Upper lobe of right lung (tissue), 1 donor: ENCODE measurements at regions not wholly inside any gene's neighbourhood (a gene's known extent, or its start where the extent isn't known, plus 50 kb on each side); places are given as distances from the start of the nearest gene placed in this dataset.
"Not testable (repeated sequence)": the region's sequence is repeated elsewhere in the genome, so short reads cannot be mapped to it uniquely, and the experiment has no call there.

ENCODE experiments used
- ATAC-seq: fragments of 200-7000 bp; cut with Tn5 transposase; one replicate; pipeline ENCODE4 v1.9.1; 2020; ENCODE audit warnings: mild to moderate bottlenecking, moderate library complexity
- DNase-seq: peaks from one replicate; pipeline ENCODE4 v3.0.0-alpha.2; 2020
- H3K27ac ChIP-seq: fragments of 200-600 bp; one replicate; pipeline ENCODE4 v1.8.0; 2022
- H3K27me3 ChIP-seq: fragments of 200-600 bp; one replicate; pipeline ENCODE4 v1.8.0; 2022; ENCODE audit warnings: mild to moderate bottlenecking
- H3K36me3 ChIP-seq: fragments of 200-600 bp; one replicate; pipeline ENCODE4 v1.8.0; 2022
- H3K4me1 ChIP-seq: fragments of 200-600 bp; one replicate; pipeline ENCODE4 v1.8.0; 2022
- H3K4me3 ChIP-seq: fragments of 200-600 bp; one replicate; pipeline ENCODE4 v1.8.0; 2022; ENCODE audit warnings: mild to moderate bottlenecking
- H3K9me3 ChIP-seq: fragments of 200-600 bp; one replicate; pipeline ENCODE4 v1.8.0; 2022
- CTCF ChIP-seq: fragments of 200-600 bp; IDR thresholded peaks from one replicate; pipeline ENCODE4 v1.8.0; 2022; ENCODE audit warnings: antibody characterized with exemption
- intact Hi-C: fragments of 100-400 bp; cut with DNase I; formaldehyde crosslinking; loops from one replicate; pipeline ENCODE4 v1.11.0; 2022
- donor health status: DM: no; HTN: yes; CAD: no; lungs with severe emphysema.

GRCh38 chr2:83359336-83359735 lies 1099.7 kb downstream of the SUCLG1 start:
- Histone ChIP-seq H3K9me3 (no peaks in the 10 kb centered on the region), H3K27ac (no peak overlapping the region), H3K4me1 (no peaks in the 10 kb centered on the region), H3K27me3 (no peaks in the 10 kb centered on the region), H3K36me3 (no peaks in the 10 kb centered on the region), H3K4me3 (no peak overlapping the region)
- no peak for TF ChIP-seq CTCF
- intact Hi-C loops, result no loop called here
- ATAC-seq, result no peak
- DNase-seq, result no peak

GRCh38 chr2:83342860-83343329 lies 1116.2 kb downstream of the SUCLG1 start:
- no peak for TF ChIP-seq CTCF
- no peaks in the 10 kb centered on the region for H3K36me3 ChIP-seq
- H3K4me3 ChIP-seq, result no peak overlapping the region
- no peaks in the 10 kb centered on the region for H3K9me3 ChIP-seq
- ATAC-seq, result no peak
- H3K27me3 ChIP-seq, result no peaks in the 10 kb centered on the region
- DNase-seq, result no peak
- intact Hi-C loops, result no loop called here
- H3K27ac ChIP-seq, result no peak overlapping the region
- H3K4me1 ChIP-seq, result no peaks in the 10 kb centered on the region

DNA sequence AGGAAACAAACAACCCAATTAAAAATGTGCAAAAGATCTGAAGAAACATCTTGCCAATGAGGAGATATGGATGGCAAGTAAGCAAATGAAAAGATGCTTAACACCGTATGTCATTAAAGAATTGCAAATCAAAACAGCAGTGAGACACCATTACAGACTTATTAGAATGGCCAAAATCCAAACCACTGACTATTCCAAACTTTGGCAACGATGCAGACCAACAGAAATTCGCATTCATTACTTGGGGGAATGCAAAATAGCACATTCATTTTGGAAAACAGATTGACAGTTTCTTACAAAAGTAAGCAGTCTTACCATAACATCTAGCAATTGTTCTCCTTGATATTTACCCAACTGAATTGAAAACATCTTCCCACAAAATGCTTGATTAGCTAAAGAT lies 1118.7 kb downstream of the SUCLG1 start:
- no peak for TF ChIP-seq CTCF
- no peak for DNase-seq
- intact Hi-C loops, result no loop called here
- Histone ChIP-seq H3K36me3 (no peaks in the 10 kb centered on the region), H3K27me3 (no peaks in the 10 kb centered on the region), H3K4me3 (no peak overlapping the region), H3K9me3 (no peaks in the 10 kb centered on the region), H3K4me1 (no peaks in the 10 kb centered on the region), H3K27ac (no peak overlapping the region)
- no peak for ATAC-seq

GRCh38 chr2:83339942-83340341 lies 1119.1 kb downstream of the SUCLG1 start:
- H3K9me3 ChIP-seq, H3K4me3 ChIP-seq, H3K27ac ChIP-seq, ATAC-seq, DNase-seq, H3K36me3 ChIP-seq, H3K27me3 ChIP-seq, intact Hi-C loops, H3K4me1 ChIP-seq: not testable (repeated sequence)

DNA sequence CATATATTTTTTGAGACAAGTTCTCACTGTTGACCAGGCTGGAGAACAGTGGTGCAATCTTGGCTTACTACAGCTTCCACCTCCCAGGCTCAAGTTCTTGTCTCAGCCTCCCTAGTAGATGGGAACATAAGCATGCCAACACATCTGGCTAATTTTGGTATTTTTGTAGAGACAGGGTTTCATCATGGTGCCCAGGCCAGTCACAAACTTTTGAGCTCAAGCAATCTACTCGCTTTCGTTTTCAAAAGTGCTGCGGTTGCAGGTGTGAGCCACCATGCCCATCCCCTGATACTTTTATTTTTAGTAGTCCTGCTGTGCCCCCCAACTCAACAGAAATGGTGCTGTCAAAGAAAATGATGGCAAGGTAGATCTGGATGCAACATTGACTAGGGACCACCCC lies 1127.3 kb downstream of the SUCLG1 start:
- TF ChIP-seq CTCF, result no peak
- ATAC-seq (no peak), DNase-seq (no peak)
- Histone ChIP-seq H3K36me3 (no peaks in the 10 kb centered on the region), H3K27ac (no peak overlapping the region), H3K9me3 (no peaks in the 10 kb centered on the region), H3K4me3 (no peak overlapping the region), H3K27me3 (no peaks in the 10 kb centered on the region), H3K4me1 (no peaks in the 10 kb centered on the region)
- intact Hi-C loops, result no loop called here

- no peaks in the 10 kb centered on the region for H3K36me3 ChIP-seq
- H3K4me1 ChIP-seq, result no peaks in the 10 kb centered on the region
- intact Hi-C loops, result no loop called here
- no peak overlapping the region for H3K4me3 ChIP-seq
- H3K9me3 ChIP-seq, result no peaks in the 10 kb centered on the region
- no peak overlapping the region for H3K27ac ChIP-seq
- no peak for ATAC-seq
- H3K27me3 ChIP-seq, result no peaks in the 10 kb centered on the region
- no peak for TF ChIP-seq CTCF
- no peak for DNase-seq
Measured at GRCh38 chr2:83323038-83323437, 1136.0 kb downstream of the SUCLG1 start.
